Stimulated activated CD8-positive, alpha-beta memory T cell treated with anti-CD3 and anti-CD28 coated beads, Interleukin-15, amount 100 ng/mL, for 48 hours (primary cell): ENCODE measurements at regions not wholly inside any gene's neighbourhood (a gene's known extent, or its start where the extent isn't known, plus 50 kb on each side); places are given as distances from the start of the nearest gene placed in this dataset.
"Not testable (repeated sequence)": the region's sequence is repeated elsewhere in the genome, so short reads cannot be mapped to it uniquely, and the experiment has no call there.

ENCODE experiments used
- DNase-seq, 2 donors: peaks; one replicate each; pipeline ENCODE4 v3.0.0-alpha.2; 2020; ENCODE audit warnings: low read depth in 2 of 2

GRCh38 chr9:19879062-19879461 lies 90.2 kb upstream of the SLC24A2 start:
- DNase-seq, result no peak

GRCh38 chr9:19876569-19877316 lies 87.9 kb upstream of the SLC24A2 start:
- no peak for DNase-seq

DNA sequence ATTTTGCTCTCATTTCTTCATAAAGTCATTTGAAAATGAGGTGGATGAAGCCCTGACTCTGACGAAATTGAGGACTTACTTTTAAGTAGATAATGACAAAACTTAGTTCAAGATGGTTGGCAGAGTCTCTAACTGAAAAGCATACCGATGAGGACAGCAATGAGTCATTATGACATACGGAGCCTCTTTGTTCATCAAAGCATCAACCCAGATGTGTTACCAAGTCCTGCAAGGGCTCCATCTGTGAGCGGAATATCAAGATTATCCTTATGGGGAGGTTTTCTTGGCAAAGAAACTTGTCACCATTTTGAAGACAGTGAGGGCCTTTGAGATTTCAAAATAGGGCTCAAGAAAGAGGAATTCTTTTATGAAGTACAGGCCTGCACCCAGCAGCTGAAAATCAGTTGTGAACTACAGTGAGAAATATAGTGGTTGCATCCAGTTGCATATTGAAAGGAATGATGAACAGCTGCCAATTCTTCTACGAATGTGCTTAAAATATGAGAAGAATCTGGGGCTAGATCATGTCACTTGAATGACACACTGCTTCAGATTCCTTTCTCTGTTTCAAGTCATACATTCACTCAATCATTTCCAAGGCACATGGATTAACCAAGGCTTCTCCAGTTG lies 86.6 kb upstream of the SLC24A2 start:
- no peak for DNase-seq

DNA sequence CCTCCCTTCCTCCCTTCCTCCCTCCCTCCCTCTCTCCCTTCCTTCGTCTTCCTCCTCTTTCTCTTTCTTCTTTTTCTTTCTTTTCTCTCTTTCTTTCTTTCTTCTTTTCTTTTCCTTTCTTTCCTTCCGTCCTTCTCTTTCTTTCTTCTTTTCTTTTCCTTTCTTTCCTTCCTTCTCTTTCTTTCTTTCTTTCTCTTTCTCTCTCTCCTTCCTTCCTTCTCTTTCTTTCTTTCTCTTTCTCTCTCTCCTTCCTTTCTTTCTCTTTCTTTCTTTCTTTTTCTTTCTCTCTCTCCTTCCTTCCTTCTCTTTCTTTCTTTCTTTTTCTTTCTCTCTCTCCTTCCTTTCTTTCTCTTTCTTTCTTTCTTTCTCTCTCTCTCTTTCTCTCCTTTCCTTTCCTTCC lies 84.4 kb upstream of the SLC24A2 start:
- not testable (repeated sequence) for DNase-seq

- no peak for DNase-seq
These were observed 82.2 kb upstream of the SLC24A2 start for GRCh38 chr9:19870988-19871387.

GRCh38 chr9:19840953-19841352 lies 52.1 kb upstream of the SLC24A2 start:
- no peak for DNase-seq
